ENCODE measurements at regions not wholly inside any gene's neighbourhood (a gene's known extent, or its start where the extent isn't known, plus 50 kb on each side); places are given as distances from the start of the nearest gene placed in this dataset.

GRCh38 chr4:1556541-1557220, 127.4 kb downstream of the FAM53A start:
- H2AFZ ChIP-seq (ENCODE audit: low read length): no peak overlapping the region
- no peak overlapping the region for H3K4me2 ChIP-seq (ENCODE audit: low read length)
- H3K27ac ChIP-seq (ENCODE audit: low read depth, low read length, poor library complexity, severe bottlenecking): no peak overlapping the region
- H3K27me3 ChIP-seq (ENCODE audit: insufficient read depth, low read length): no peaks in the 10 kb centered on the region
- H3K36me3 ChIP-seq (ENCODE audit: insufficient read depth, low read length): no peaks in the 10 kb centered on the region
- no peaks in the 10 kb centered on the region for H3K9me3 ChIP-seq (ENCODE audit: low read length)
- no peaks in the 10 kb centered on the region for H4K20me1 ChIP-seq (ENCODE audit: insufficient read depth, low read length)
- no peak overlapping the region for H3K9ac ChIP-seq (ENCODE audit: low read length)
- H3F3A ChIP-seq (ENCODE audit: insufficient read depth, low read length): no peaks in the 10 kb centered on the region
- no peaks in the 10 kb centered on the region for H3K79me2 ChIP-seq (ENCODE audit: insufficient read depth, low read length)
- no peak overlapping the region for H3K4me3 ChIP-seq (ENCODE audit: low read depth, low read length, poor library complexity, severe bottlenecking)
- H3K9me2 ChIP-seq (ENCODE audit: low read depth, low read length): no peaks in the 10 kb centered on the region
- no peaks in the 10 kb centered on the region for H3K4me1 ChIP-seq (ENCODE audit: insufficient read depth, low read length, severe bottlenecking)
- TF ChIP-seq EZH2 (IDR thresholded peaks at IDR 0.05; ENCODE audit: borderline replicate concordance, low read length): no peak
- TF ChIP-seq CTCF (IDR thresholded peaks at IDR 0.05; ENCODE audit: low read length): no peak

- Histone ChIP-seq H3K9me3 (ENCODE audit: low read length) (no peaks in the 10 kb centered on the region), H3K9me2 (ENCODE audit: low read depth, low read length) (no peaks in the 10 kb centered on the region), H3K4me1 (ENCODE audit: insufficient read depth, low read length, severe bottlenecking) (no peaks in the 10 kb centered on the region), H3K9ac (ENCODE audit: low read length) (no peak overlapping the region), H3K36me3 (ENCODE audit: insufficient read depth, low read length) (no peaks in the 10 kb centered on the region), H3K4me3 (ENCODE audit: low read depth, low read length, poor library complexity, severe bottlenecking) (no peak overlapping the region), H3K27ac (ENCODE audit: low read depth, low read length, poor library complexity, severe bottlenecking) (no peak overlapping the region), H4K20me1 (ENCODE audit: insufficient read depth, low read length) (no peaks in the 10 kb centered on the region), H3K27me3 (ENCODE audit: insufficient read depth, low read length) (no peaks in the 10 kb centered on the region), H3K4me2 (ENCODE audit: low read length) (no peak overlapping the region), H3K79me2 (ENCODE audit: insufficient read depth, low read length) (no peaks in the 10 kb centered on the region), H2AFZ (ENCODE audit: low read length) (no peak overlapping the region), H3F3A (ENCODE audit: insufficient read depth, low read length) (no peaks in the 10 kb centered on the region)
- TF ChIP-seq CTCF (IDR thresholded peaks at IDR 0.05; ENCODE audit: low read length) (no peak), EZH2 (IDR thresholded peaks at IDR 0.05; ENCODE audit: borderline replicate concordance, low read length) (no peak)
These were observed 129.2 kb downstream of the FAM53A start for GRCh38 chr4:1554876-1555265.

GRCh38 chr4:1554246-1554875, 129.8 kb downstream of the FAM53A start:
- H3F3A ChIP-seq (ENCODE audit: insufficient read depth, low read length): no peaks in the 10 kb centered on the region
- H3K27ac ChIP-seq (ENCODE audit: low read depth, low read length, poor library complexity, severe bottlenecking): no peak overlapping the region
- H3K27me3 ChIP-seq (ENCODE audit: insufficient read depth, low read length): no peaks in the 10 kb centered on the region
- no peaks in the 10 kb centered on the region for H3K4me1 ChIP-seq (ENCODE audit: insufficient read depth, low read length, severe bottlenecking)
- TF ChIP-seq CTCF (IDR thresholded peaks at IDR 0.05; ENCODE audit: low read length) (no peak), EZH2 (IDR thresholded peaks at IDR 0.05; ENCODE audit: borderline replicate concordance, low read length) (no peak)
- H3K9me2 ChIP-seq (ENCODE audit: low read depth, low read length): no peaks in the 10 kb centered on the region
- no peaks in the 10 kb centered on the region for H3K79me2 ChIP-seq (ENCODE audit: insufficient read depth, low read length)
- H2AFZ ChIP-seq (ENCODE audit: low read length): no peak overlapping the region
- H3K4me3 ChIP-seq (ENCODE audit: low read depth, low read length, poor library complexity, severe bottlenecking): no peak overlapping the region
- H3K9me3 ChIP-seq (ENCODE audit: low read length): no peaks in the 10 kb centered on the region
- H3K4me2 ChIP-seq (ENCODE audit: low read length): no peak overlapping the region
- H3K36me3 ChIP-seq (ENCODE audit: insufficient read depth, low read length): no peaks in the 10 kb centered on the region
- H4K20me1 ChIP-seq (ENCODE audit: insufficient read depth, low read length): no peaks in the 10 kb centered on the region
- H3K9ac ChIP-seq (ENCODE audit: low read length): no peak overlapping the region
